GM04503 (cell line): ENCODE measurements at regions not wholly inside any gene's neighbourhood (a gene's known extent, or its start where the extent isn't known, plus 50 kb on each side); places are given as distances from the start of the nearest gene placed in this dataset.

ENCODE experiments used
- DNase-seq: peaks from one replicate; pipeline ENCODE4 v3.0.0-alpha.2; 2012; ENCODE audit warnings: low read depth

DNA sequence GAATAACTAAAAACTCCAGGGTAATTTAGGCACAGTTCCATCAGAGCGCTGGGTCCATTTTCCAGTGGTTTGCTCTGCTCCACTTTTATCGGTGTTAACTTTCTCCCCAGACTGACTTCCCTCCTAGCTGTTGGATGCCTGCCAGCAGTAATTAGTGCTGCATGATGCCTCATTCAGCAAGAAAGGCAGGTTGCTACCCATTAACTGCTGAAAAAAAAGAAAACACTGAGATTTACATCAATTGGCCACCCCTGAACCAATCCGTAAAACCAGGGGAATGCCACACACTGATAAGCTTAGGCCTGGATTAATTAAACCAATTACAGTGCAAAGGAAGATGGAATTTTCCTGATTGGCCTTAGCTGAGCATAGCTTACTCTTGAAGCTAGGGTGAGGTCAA is 182.4 kb upstream of the CXXC4 start:
- DNase-seq = no peak

DNA sequence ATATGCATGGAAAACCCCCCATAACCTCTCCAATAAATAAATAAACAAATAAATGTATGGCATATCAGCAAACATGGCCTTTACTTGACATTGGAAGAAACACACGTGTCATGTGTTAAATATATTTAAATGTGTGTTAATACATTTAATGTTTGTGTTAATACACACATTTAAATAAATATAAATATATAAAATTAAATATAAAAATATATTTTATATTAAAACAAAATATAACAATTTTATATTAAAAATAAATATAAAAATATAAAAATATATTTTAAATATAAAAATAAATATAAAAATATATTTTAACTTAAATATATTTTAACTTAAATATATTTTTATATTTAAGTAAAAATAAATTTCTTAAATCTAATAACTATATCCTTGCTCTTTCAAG is 187.6 kb upstream of the CXXC4 start:
- no peak for DNase-seq

DNA sequence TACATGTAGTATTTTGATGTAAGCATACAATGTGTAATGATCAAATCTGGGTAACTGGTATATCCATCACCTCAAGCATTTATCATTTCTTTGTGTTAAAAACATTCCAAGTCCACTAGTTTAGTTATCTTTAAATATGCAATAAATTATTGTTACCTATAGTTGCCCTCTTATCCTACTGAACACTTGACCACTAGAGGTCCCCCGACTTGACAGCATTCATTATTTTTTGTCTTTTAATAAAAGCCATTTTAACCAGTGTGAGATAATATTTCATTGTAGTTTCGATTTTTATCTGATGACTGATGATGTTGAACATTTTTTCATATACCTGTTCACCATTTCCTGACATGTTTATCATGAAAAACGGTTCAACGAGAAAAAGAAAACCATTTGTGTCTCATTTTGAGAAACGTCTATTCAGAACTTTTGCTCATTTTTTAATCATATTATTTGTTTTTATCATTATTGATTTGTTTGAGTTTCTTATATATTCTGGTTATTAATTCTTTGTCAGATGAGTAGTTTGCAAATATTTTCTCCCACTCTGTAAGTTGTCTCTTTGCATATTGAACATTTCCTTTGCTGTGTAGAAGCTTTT is 199.0 kb upstream of the CXXC4 start:
- no peak for DNase-seq

DNA sequence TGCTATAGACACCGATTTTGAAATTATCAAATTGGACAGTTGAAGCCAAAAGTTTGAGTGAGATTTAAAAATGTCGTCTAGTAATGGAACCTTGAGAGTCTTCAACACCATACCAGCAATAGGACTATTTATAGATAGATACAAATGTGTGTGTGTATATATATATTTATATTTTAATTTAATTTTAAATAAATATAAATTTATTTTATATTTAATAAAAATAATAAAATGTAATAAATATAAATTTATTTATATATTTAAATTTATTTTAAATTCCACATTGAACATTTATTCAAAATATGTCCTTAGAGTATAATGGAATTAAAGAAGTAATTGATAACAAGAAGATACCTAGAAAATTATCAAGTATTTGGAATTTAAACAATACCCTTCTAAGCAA is 221.9 kb upstream of the CXXC4 start:
- DNase-seq = no peak

DNA sequence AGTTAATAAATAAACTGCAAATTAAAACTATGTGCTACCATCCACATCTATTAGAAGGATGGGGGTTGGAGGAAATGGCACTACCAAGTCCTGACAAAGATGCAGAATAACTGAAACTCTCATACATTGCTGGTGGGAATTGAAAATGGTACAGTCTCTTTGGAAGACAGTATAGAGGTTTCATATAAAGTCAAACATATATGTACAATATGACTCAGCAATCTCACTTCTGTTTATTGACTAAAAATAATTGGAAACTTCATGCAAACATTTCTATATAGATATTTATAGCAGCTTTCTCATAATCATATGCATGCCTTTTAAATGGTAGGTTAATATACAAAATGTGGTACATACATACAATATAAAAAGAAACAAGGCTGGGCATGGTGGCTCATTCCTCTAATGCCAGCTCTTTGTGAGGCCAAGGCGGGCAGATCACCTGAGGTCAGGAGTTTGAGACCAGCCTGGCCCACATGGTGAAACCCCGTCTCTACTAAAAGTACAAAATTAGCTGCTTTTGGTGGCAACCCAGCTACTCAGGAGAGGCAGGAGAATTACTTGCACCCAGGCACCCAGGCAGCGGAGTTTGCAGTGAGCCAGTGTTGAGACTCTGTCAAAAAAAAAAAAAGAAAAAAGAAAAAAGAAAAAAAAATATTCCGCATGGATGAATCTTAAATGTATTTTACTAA is 225.0 kb upstream of the CXXC4 start:
- no peak for DNase-seq

DNA sequence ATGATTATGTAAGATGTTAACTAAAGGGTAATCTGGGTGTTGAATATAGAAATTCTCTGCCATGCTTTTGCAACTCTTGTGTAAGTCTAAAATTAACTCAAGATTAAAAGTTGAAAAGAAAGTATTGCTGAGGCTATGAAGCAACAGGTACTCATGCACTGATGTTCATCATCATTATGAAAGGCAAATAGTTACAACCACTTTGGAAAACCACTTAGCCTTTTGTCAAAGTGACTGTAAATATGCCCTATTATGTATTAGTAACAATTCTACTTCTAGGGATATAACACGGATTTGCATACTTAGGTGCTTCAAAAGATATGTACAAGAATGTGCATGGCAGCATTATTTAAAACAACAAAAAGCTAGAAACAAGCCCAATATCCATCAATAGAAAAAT is 227.8 kb upstream of the CXXC4 start:
- DNase-seq = no peak

DNA sequence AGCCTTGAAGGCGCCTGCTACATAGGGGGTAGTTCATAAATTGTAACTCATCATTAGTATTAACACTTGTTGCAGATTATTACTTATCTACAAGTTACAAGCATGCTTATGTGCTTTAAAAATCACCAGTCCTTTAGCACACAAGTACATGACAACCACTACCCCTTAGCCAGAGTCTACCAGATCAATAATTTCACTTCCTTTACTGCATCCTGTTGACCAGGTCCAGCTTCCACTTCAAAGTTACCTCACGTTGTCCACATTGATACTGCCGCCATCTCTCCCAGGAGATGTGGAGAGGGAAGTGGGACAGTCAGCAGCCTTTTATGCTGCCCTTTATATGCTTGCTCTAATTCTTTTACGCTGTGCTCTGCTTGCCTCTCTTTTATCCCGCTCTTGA is 231.3 kb upstream of the CXXC4 start:
- no peak for DNase-seq

DNA sequence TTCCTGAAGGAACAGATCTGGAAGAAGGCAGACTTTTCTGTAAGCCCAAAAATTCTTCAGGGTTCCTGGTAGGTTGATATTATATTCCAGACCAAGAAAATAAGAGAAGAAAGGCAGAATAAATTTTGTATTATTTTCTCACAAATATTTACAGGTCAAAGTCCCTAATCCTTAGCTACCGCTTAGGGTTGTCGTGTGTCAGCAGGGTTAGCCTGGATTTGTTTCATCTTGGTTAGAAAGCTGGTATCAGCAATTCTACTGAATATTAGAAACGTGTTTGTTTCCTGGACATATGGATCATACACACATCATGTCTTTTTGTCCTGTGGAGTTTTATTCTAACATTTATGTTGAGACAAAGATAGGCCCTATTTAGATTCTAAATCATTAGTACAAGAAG is 232.9 kb upstream of the CXXC4 start:
- no peak for DNase-seq

DNA sequence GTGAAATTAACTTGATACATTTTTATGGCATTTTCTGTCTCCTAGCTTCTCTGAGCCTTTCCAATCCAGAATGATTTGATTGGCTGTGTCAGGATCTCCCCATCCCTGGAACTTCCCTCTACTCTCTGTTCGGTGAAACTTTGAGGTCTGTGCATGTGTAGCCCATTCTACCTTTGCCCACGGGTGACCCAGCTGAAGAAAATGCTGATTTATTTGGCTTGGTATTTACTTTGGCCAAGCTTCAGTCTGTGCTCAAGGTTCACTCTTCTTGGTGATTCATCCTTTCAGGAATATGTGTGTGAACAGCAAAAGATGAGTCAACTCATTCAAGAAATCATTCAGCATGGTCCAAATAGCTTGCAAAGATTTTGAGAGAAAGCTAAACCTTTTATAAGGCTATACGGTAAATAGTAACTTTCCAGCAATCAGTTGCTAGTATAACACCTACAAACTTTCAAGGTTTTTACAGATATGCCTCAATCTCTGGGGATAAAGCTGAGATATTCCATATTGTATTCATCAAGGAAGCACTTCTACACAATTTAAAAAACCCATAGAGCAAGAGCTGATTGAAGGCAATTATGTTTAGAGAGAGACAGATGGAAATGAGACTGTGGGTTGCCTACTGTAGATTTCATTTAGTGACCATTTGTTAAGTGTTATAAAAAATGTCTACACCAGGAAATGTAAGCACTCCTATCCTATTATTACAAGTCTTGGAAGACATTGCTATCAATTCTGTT is 233.9 kb upstream of the CXXC4 start:
- DNase-seq = no peak

DNA sequence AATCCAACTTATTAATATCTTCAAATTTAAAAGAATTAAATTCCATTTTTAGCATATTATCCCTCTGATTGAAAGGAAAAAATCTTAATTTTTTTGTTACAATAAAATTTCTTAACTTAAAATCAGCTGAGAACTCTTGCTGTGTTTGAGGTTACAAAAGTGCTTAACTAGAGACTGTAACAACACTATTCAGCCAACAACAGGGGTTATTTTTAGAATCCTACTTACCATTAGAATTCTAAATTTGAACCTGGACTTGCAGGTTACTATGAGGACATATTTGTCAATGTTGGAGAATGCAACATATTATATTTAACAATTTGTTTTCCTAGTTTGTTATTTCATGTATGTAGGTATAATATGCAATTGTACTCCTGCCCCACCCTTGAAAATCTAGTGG is 238.1 kb upstream of the CXXC4 start:
- no peak for DNase-seq

DNA sequence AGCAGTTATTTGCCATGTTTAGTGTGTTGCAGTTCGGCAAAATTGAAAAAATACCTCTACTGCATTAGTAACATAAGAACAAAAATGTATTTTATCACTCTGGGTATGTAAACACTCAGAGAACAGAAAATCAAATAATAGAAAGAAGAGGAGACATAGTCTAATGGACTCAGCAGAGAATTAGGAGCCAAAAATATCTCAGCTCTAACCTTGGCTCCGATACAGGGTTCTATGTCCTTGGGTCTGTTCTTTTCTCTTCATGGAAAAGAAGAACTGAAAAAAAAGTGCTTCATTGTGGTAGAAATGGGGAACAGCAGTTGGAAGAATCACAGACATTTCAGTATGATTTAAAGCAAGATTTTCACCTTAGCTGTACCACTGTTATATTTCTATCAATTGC is 240.5 kb upstream of the CXXC4 start:
- DNase-seq = no peak

DNA sequence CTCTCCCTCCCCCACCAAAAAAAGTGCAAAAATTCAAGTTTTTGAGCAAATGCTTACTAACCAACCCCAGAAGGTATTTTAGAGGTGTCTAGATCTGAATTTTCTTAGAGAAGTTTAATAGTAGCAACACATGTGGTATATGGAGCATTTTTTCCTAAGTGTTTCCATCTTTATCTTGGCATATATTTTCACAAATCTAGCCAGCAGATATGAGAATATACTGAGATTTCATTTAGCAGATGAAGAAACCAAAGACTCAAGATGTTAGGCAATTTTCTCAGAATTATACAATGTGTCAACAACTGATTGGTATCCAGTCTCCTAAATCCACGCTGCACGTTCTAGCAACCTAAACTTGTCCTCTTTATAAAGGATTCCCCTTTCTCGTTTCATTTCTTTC is 245.5 kb upstream of the CXXC4 start:
- DNase-seq = no peak

DNA sequence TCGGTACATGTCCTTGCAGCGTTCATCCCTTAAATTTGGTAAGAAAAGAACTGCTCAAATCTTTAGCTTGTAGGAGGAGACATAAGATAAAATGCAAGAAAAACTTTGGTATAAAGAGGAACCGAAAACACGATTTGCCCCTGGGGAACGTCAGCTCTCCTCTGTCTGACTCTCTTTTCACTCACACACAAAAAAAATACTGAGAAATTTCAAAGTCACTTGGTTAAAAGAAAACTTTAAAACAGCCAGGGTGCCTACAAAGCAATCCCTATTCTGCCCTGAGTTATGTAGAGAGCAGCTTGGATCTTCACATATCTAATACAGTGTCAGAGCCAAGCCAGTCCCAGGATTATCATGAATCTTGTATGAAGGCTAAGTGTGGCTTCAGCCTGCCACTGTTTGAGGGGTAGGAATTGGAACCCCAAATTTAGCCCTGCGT is 248.5 kb upstream of the CXXC4 start:
- no peak for DNase-seq

DNA sequence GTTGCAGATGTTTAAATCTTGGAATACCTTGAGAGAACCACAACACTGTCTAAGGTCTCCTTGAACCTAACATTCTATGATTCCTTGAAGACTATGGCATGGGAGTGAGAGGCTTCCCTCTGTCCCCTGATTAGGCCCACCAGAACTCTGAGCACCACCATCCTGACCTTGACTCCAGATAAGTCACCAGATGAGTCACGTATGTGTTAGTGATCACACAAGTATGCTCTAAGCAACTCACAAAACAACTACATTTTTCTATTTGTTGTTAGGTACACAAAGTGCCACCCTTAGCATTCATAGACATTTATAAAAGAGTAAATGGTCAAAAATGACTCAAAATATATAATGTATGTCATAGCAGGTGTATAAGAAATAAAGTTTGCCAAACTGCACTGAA is 252.9 kb upstream of the CXXC4 start:
- no peak for DNase-seq

DNA sequence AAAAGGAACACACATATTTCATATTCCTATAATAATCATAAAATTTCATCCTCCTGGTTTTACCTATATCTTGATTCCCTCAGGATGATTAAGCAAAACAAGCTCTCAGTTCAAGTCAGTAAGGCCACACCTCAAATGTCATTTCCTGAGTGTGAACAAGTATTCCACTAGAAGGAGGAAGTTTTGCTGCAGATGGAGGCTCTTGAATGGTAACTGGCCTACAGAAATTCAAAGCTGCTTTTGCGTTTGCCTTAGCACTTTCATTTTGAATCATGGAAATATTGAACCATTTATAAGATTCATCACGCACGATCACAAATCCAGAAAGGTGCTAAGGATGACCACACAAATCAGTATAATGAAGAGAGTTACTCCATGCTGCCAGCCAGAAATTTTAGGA is 254.4 kb upstream of the CXXC4 start:
- no peak for DNase-seq

DNA sequence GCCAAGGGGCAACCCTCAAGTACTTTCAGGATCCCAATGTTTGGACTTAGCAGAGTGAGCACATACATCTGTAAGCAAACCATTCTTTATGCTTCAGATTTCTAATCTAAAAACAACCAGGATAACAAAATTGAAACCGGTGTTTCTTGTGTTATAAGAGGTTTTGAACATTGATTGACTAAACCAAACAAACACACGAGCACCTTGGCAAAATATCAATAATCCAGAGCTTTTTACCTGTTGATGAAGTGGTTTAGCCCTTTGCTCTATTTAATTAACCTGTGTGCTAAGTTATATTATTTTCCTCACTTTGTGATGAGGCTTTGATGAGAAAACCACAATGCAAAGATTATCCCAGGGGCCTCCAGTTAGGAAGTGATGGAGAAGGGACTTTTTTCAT is 255.3 kb upstream of the CXXC4 start:
- DNase-seq = no peak

DNA sequence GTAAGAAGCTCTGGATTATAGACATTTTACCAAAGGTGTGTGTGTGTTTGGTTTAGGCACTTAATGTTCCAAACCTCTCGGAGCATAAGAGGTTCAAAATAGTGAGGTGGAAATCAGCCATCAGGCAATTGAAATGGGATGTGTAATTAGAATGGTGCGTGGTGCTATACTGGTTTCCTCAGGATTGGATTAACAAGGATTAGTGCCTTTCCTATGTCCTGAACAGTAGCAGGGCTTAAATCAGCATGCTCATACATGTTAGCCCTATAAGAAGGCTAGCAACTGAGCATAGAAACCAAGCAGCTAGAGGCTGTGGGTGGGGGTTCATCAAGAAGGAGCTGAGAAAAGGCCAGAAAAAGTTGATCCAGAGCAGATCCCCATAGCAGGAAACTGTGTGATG is 256.8 kb upstream of the CXXC4 start:
- no peak for DNase-seq

DNA sequence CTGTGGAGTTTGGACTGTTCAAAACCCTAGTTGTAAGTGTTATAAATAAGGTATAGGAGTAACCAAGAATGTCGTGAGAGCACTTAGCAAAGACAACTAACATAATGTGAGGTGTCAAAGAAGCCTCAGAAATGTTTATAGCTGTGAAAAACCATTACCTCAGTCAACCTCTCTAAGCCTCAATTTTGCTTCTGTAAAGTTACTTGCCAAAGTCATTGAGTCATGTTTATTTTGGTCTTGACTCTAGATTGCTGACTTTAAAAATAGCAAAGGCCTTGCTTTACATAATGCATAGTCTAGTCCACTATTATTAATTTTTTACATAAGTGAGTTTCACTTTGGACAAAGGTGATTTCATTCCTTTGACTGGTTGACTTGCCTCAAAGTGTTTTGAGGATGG is 257.6 kb upstream of the CXXC4 start:
- DNase-seq = no peak

DNA sequence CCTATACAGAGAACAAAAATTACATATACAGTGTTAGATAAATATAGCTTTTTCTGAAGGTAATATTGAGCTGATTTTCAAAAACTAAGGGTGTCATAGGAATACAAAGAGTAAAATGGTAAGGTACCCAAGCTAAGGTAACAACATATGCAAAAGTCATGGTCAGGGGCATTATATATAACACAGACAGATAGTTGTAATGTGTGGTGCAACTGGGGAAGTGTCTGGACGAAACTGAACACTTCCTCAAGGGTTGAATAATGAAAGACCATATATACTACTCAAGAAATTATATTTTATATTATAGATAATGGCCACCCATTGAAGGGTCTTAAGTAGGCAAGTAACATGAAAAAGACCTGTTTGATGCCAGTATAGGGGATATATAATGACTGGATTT is 262.1 kb upstream of the CXXC4 start:
- DNase-seq = no peak

DNA sequence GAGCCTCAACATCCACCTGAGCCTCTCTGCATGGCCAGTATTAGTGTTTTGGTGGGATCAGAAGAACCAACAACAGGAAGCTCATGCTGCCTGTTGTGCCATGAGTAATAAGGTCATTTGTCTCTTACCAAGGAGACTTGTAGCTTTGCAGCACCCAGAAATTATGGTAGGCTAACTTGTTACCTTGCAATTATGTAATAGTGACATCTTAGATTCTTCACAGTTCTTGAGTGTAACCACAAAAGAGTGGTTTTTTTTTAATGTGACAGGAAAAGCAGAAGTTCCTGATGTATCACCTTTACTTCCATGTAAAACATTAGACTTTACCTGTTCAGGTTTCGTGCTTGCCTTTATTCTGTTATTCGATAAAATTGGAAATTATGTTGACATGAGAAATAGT is 263.9 kb upstream of the CXXC4 start:
- no peak for DNase-seq

DNA sequence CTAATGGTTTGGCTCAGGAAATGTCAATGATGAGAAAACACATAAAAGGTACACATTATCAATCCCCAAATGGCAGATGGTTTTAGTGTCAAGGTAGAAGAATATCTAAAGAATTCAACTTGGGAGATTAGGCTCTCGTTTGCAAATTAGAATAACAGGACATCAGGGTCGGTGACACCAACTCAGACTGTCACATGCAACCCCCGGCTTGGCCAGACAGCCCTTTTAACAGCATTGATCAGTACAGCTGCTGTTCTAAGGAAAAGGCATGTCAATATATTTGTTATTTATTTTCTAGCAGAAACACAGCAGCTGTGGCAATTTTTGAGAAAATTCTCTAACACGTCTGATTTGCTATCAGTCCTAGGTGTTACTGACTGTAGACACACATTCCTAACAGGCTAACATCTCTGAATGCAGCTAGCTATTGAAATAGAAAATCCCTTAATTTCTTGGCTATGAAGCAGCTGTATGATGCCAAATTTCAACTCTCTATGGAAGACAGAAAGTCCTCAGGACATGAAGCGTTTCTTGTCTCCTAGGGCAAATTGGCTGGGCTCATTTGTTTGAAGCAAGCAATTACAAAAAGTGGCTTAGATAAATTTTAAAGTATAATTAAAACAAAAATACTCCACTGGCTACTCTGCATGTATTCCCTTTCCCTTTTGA is 269.0 kb upstream of the CXXC4 start:
- no peak for DNase-seq

DNA sequence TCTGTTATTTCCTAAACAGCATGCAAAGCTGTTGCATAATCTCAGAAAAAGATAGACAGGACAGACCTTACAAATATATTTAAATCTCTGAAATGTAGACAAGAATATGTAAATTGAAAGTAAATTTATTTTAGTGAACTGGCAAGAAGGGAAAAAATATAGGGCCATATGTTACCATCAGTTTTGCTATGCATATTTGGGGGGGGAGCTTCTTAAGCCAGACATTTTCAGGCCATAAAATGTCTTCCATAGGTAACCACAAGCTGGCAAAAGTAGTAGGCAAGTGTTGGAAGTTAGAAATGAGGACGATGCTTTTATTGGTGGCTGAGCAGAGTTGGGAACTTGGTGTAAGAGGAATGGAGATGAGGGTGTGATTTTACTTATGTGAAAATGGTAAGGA is 272.0 kb upstream of the CXXC4 start:
- no peak for DNase-seq

DNA sequence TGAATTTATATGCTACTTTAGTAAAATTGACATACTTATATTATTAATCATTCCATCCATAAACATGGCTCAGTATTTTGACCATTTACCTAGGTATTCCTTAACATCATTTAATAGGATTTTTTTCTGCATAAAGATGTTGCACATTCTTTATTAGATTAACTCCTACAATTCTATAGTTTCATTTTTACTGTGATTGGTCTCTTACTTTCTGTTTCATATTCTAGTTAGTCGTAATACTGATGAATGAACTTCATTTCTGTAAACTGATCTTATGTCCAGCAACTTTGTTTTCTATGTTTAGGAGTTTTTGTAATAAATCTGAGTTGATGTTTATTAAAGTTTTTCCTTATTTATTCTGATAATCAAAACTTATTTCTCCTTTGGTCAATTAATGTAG is 278.2 kb upstream of the CXXC4 start:
- no peak for DNase-seq
